GM19025 (cell line): ENCODE measurements at regions not wholly inside any gene's neighbourhood (a gene's known extent, or its start where the extent isn't known, plus 50 kb on each side); places are given as distances from the start of the nearest gene placed in this dataset.

Source experiments
- ATAC-seq: cut with Tn5 transposase; IDR thresholded peaks from one replicate; pipeline ENCODE4 v1.9.1; 2021; ENCODE audit warnings: mild to moderate bottlenecking, low read depth, moderate library complexity; ENCODE audit not compliant: unreplicated experiment

GRCh38 chr6:56349194-56349593, 101.8 kb upstream of the COL21A1 start:
- ATAC-seq, result no peak

- no peak for ATAC-seq
Observed at GRCh38 chr6:56348578-56348977, 101.2 kb upstream of the COL21A1 start.

GRCh38 chr6:56347526-56347925, 100.1 kb upstream of the COL21A1 start:
- ATAC-seq, result no peak

GRCh38 chr6:56346958-56347357, 99.6 kb upstream of the COL21A1 start:
- ATAC-seq, result no peak

GRCh38 chr6:56345376-56345995, 98.1 kb upstream of the COL21A1 start:
- no peak for ATAC-seq

- ATAC-seq, result no peak
Observed at GRCh38 chr6:56343295-56343694, 95.9 kb upstream of the COL21A1 start.

GRCh38 chr6:56339524-56339923, 92.1 kb upstream of the COL21A1 start:
- ATAC-seq, result no peak

GRCh38 chr6:56335726-56336125, 88.3 kb upstream of the COL21A1 start:
- ATAC-seq, result no peak

- no peak for ATAC-seq
Observed at GRCh38 chr6:56334937-56335336, 87.6 kb upstream of the COL21A1 start.

- no peak for ATAC-seq
Observed at GRCh38 chr6:56329271-56330050, 82.1 kb upstream of the COL21A1 start.

GRCh38 chr6:56328728-56329090, 81.3 kb upstream of the COL21A1 start:
- ATAC-seq, result no peak

GRCh38 chr6:56327946-56328727, 80.8 kb upstream of the COL21A1 start:
- ATAC-seq, result no peak

GRCh38 chr6:56324396-56324795, 77.0 kb upstream of the COL21A1 start:
- no peak for ATAC-seq

GRCh38 chr6:56318851-56319250, 71.5 kb upstream of the COL21A1 start:
- ATAC-seq, result no peak

- no peak for ATAC-seq
Observed at GRCh38 chr6:56314683-56315523, 67.5 kb upstream of the COL21A1 start.

GRCh38 chr6:56311533-56312448, 64.4 kb upstream of the COL21A1 start:
- no peak for ATAC-seq

GRCh38 chr6:56311061-56311460, 63.7 kb upstream of the COL21A1 start:
- ATAC-seq, result no peak

- ATAC-seq, result no peak
Observed at GRCh38 chr6:56310241-56310640, 62.9 kb upstream of the COL21A1 start.

- no peak for ATAC-seq
Observed at GRCh38 chr6:56299916-56300315, 52.5 kb upstream of the COL21A1 start.
